ENCODE measurements at regions not wholly inside any gene's neighbourhood (a gene's known extent, or its start where the extent isn't known, plus 50 kb on each side); places are given as distances from the start of the nearest gene placed in this dataset.
"Not testable (repeated sequence)": the region's sequence is repeated elsewhere in the genome, so short reads cannot be mapped to it uniquely, and the experiment has no call there.

- H3K9me3 ChIP-seq (ENCODE audit: control insufficient read depth in 2 of 3, low read length in 3 of 3), result no peaks in the 10 kb centered on the region
- H3K27ac Mint-ChIP-seq, result no peak overlapping the region
- ChIA-PET CTCF (interaction anchor here (0.6 kb wide), 1 partner anchor 63 kb away, joined by 4 read pairs; no protein-coding TSS in a partner anchor), POLR2A (no interaction called here)
- no peak overlapping the region for H3K27ac ChIP-seq (ENCODE audit: low read depth, low read length)
- H3K36me3 ChIP-seq (ENCODE audit: control insufficient read depth in 2 of 3, insufficient read depth in 3 of 3, low read length in 3 of 3), result no peaks in the 10 kb centered on the region
- peaks cover 3 to 17% (median 9%) of the 10 kb centered on the region in 11 donors for H3K9me3 Mint-ChIP-seq
- no peak overlapping the region for H3K4me3 Mint-ChIP-seq
- DNase-seq (no peak), ATAC-seq (no peak)
- H3K27me3 Mint-ChIP-seq, result no peaks in the 10 kb centered on the region
- intact Hi-C loops (cut with micrococcal nuclease), result no loop called here
- H3K36me3 Mint-ChIP-seq, result peaks cover 0 to 4% (median 0%) of the 10 kb centered on the region in 5 donors
- H3K4me1 ChIP-seq (ENCODE audit: control insufficient read depth in 2 of 2, insufficient read depth in 2 of 2, low read length in 2 of 2), result no peaks in the 10 kb centered on the region
- no peak overlapping the region for H3K4me3 ChIP-seq (ENCODE audit: low read length)
- no peaks in the 10 kb centered on the region for H3K4me1 Mint-ChIP-seq
- H3K27me3 ChIP-seq (ENCODE audit: control insufficient read depth in 2 of 2, insufficient read depth in 2 of 2, low read length in 2 of 2), result no peaks in the 10 kb centered on the region
These were observed 298.3 kb downstream of the TRIML1 start for GRCh38 chr4:188437535-188437934.

GRCh38 chr4:188438391-188438824 is 299.2 kb downstream of the TRIML1 start:
- DNase-seq; H3K4me1 Mint-ChIP-seq; POLR2A ChIA-PET; CTCF ChIA-PET; H3K27ac Mint-ChIP-seq; H3K27ac ChIP-seq (ENCODE audit: low read depth, low read length); H3K27me3 Mint-ChIP-seq; H3K36me3 Mint-ChIP-seq; H3K9me3 ChIP-seq (ENCODE audit: control insufficient read depth in 2 of 3, low read length in 3 of 3); H3K36me3 ChIP-seq (ENCODE audit: control insufficient read depth in 2 of 3, insufficient read depth in 3 of 3, low read length in 3 of 3); H3K4me3 Mint-ChIP-seq; ATAC-seq; intact Hi-C loops (cut with micrococcal nuclease); H3K4me3 ChIP-seq (ENCODE audit: low read length); H3K27me3 ChIP-seq (ENCODE audit: control insufficient read depth in 2 of 2, insufficient read depth in 2 of 2, low read length in 2 of 2); H3K4me1 ChIP-seq (ENCODE audit: control insufficient read depth in 2 of 2, insufficient read depth in 2 of 2, low read length in 2 of 2): not testable (repeated sequence)
- H3K9me3 Mint-ChIP-seq, result peaks cover 3 to 17% (median 9%) of the 10 kb centered on the region in 11 donors

GRCh38 chr4:188439641-188440311 is 300.5 kb downstream of the TRIML1 start:
- no peak overlapping the region for H3K27ac Mint-ChIP-seq
- H3K36me3 Mint-ChIP-seq, result no peaks in the 10 kb centered on the region
- Histone ChIP-seq H3K36me3 (ENCODE audit: control insufficient read depth in 2 of 3, insufficient read depth in 3 of 3, low read length in 3 of 3) (no peaks in the 10 kb centered on the region), H3K9me3 (ENCODE audit: control insufficient read depth in 2 of 3, low read length in 3 of 3) (no peaks in the 10 kb centered on the region), H3K27me3 (ENCODE audit: control insufficient read depth in 2 of 2, insufficient read depth in 2 of 2, low read length in 2 of 2) (no peaks in the 10 kb centered on the region), H3K4me3 (ENCODE audit: low read length) (no peak overlapping the region), H3K27ac (ENCODE audit: low read depth, low read length) (no peak overlapping the region), H3K4me1 (ENCODE audit: control insufficient read depth in 2 of 2, insufficient read depth in 2 of 2, low read length in 2 of 2) (no peaks in the 10 kb centered on the region)
- intact Hi-C loops (cut with micrococcal nuclease), result no loop called here
- POLR2A ChIA-PET, result no interaction called here
- no peak overlapping the region for H3K4me3 Mint-ChIP-seq
- CTCF ChIA-PET, result no interaction called here
- no peaks in the 10 kb centered on the region for H3K27me3 Mint-ChIP-seq
- no peak for ATAC-seq
- peaks cover 5 to 25% (median 11%) of the 10 kb centered on the region in 11 donors for H3K9me3 Mint-ChIP-seq
- no peaks in the 10 kb centered on the region for H3K4me1 Mint-ChIP-seq
- DNase-seq, result no peak

- ChIA-PET POLR2A (no interaction called here), CTCF (no interaction called here)
- H3K36me3 ChIP-seq (ENCODE audit: control insufficient read depth in 2 of 3, insufficient read depth in 3 of 3, low read length in 3 of 3), result no peaks in the 10 kb centered on the region
- no peaks in the 10 kb centered on the region for H3K27me3 ChIP-seq (ENCODE audit: control insufficient read depth in 2 of 2, insufficient read depth in 2 of 2, low read length in 2 of 2)
- no peak overlapping the region for H3K4me3 ChIP-seq (ENCODE audit: low read length)
- Mint-ChIP-seq H3K27ac (no peak overlapping the region), H3K27me3 (no peaks in the 10 kb centered on the region), H3K4me3 (no peak overlapping the region), H3K36me3 (no peaks in the 10 kb centered on the region), H3K4me1 (no peaks in the 10 kb centered on the region), H3K9me3 (peaks cover 0 to 12% (median 7%) of the 10 kb centered on the region in 11 donors)
- H3K4me1 ChIP-seq (ENCODE audit: control insufficient read depth in 2 of 2, insufficient read depth in 2 of 2, low read length in 2 of 2), result no peaks in the 10 kb centered on the region
- ATAC-seq (no peak), DNase-seq (no peak)
- H3K9me3 ChIP-seq (ENCODE audit: control insufficient read depth in 2 of 3, low read length in 3 of 3), result no peaks in the 10 kb centered on the region
- intact Hi-C loops (cut with micrococcal nuclease), result no loop called here
- H3K27ac ChIP-seq (ENCODE audit: low read depth, low read length), result no peak overlapping the region
These were observed 305.3 kb downstream of the TRIML1 start for GRCh38 chr4:188444500-188444899.

GRCh38 chr4:188448996-188449395 is 309.8 kb downstream of the TRIML1 start:
- H3K9me3 ChIP-seq (ENCODE audit: control insufficient read depth in 2 of 3, low read length in 3 of 3); DNase-seq; H3K27me3 ChIP-seq (ENCODE audit: control insufficient read depth in 2 of 2, insufficient read depth in 2 of 2, low read length in 2 of 2); H3K9me3 Mint-ChIP-seq; H3K36me3 Mint-ChIP-seq; H3K27ac ChIP-seq (ENCODE audit: low read depth, low read length); H3K36me3 ChIP-seq (ENCODE audit: control insufficient read depth in 2 of 3, insufficient read depth in 3 of 3, low read length in 3 of 3); ATAC-seq; H3K4me3 ChIP-seq (ENCODE audit: low read length); intact Hi-C loops (cut with micrococcal nuclease); H3K4me3 Mint-ChIP-seq; H3K4me1 ChIP-seq (ENCODE audit: control insufficient read depth in 2 of 2, insufficient read depth in 2 of 2, low read length in 2 of 2); POLR2A ChIA-PET; H3K27me3 Mint-ChIP-seq; H3K4me1 Mint-ChIP-seq; CTCF ChIA-PET; H3K27ac Mint-ChIP-seq: not testable (repeated sequence)

- H3K4me1 Mint-ChIP-seq, result no peaks in the 10 kb centered on the region
- no peak for DNase-seq
- Histone ChIP-seq H3K36me3 (ENCODE audit: control insufficient read depth in 2 of 3, insufficient read depth in 3 of 3, low read length in 3 of 3) (no peaks in the 10 kb centered on the region), H3K27ac (ENCODE audit: low read depth, low read length) (no peak overlapping the region), H3K4me1 (ENCODE audit: control insufficient read depth in 2 of 2, insufficient read depth in 2 of 2, low read length in 2 of 2) (no peaks in the 10 kb centered on the region), H3K9me3 (ENCODE audit: control insufficient read depth in 2 of 3, low read length in 3 of 3) (no peaks in the 10 kb centered on the region), H3K27me3 (ENCODE audit: control insufficient read depth in 2 of 2, insufficient read depth in 2 of 2, low read length in 2 of 2) (no peaks in the 10 kb centered on the region), H3K4me3 (ENCODE audit: low read length) (no peak overlapping the region)
- peaks cover 0 to 14% (median 4%) of the 10 kb centered on the region in 11 donors for H3K9me3 Mint-ChIP-seq
- H3K36me3 Mint-ChIP-seq, result no peaks in the 10 kb centered on the region
- no peak overlapping the region for H3K27ac Mint-ChIP-seq
- ATAC-seq, result no peak
- no peak overlapping the region for H3K4me3 Mint-ChIP-seq
- intact Hi-C loops (cut with micrococcal nuclease), result no loop called here
- no peaks in the 10 kb centered on the region for H3K27me3 Mint-ChIP-seq
- ChIA-PET CTCF (no interaction called here), POLR2A (no interaction called here)
These were observed 311.3 kb downstream of the TRIML1 start for GRCh38 chr4:188450571-188450970.

- CTCF ChIA-PET, result no interaction called here
- no peak for ATAC-seq
- Mint-ChIP-seq H3K27ac (no peak overlapping the region), H3K36me3 (no peaks in the 10 kb centered on the region), H3K4me3 (no peak overlapping the region), H3K4me1 (no peaks in the 10 kb centered on the region), H3K27me3 (no peaks in the 10 kb centered on the region), H3K9me3 (peaks cover 0 to 14% (median 9%) of the 10 kb centered on the region in 11 donors)
- H3K9me3 ChIP-seq (ENCODE audit: control insufficient read depth in 2 of 3, low read length in 3 of 3), result no peaks in the 10 kb centered on the region
- no peaks in the 10 kb centered on the region for H3K27me3 ChIP-seq (ENCODE audit: control insufficient read depth in 2 of 2, insufficient read depth in 2 of 2, low read length in 2 of 2)
- POLR2A ChIA-PET, result no interaction called here
- H3K4me1 ChIP-seq (ENCODE audit: control insufficient read depth in 2 of 2, insufficient read depth in 2 of 2, low read length in 2 of 2), result no peaks in the 10 kb centered on the region
- H3K36me3 ChIP-seq (ENCODE audit: control insufficient read depth in 2 of 3, insufficient read depth in 3 of 3, low read length in 3 of 3), result no peaks in the 10 kb centered on the region
- intact Hi-C loops (cut with micrococcal nuclease), result no loop called here
- H3K27ac ChIP-seq (ENCODE audit: low read depth, low read length), result no peak overlapping the region
- H3K4me3 ChIP-seq (ENCODE audit: low read length), result no peak overlapping the region
- no peak for DNase-seq
These were observed 312.9 kb downstream of the TRIML1 start for GRCh38 chr4:188452097-188452496.
